ENCODE measurements at regions not wholly inside any gene's neighbourhood (a gene's known extent, or its start where the extent isn't known, plus 50 kb on each side); places are given as distances from the start of the nearest gene placed in this dataset.

DNA sequence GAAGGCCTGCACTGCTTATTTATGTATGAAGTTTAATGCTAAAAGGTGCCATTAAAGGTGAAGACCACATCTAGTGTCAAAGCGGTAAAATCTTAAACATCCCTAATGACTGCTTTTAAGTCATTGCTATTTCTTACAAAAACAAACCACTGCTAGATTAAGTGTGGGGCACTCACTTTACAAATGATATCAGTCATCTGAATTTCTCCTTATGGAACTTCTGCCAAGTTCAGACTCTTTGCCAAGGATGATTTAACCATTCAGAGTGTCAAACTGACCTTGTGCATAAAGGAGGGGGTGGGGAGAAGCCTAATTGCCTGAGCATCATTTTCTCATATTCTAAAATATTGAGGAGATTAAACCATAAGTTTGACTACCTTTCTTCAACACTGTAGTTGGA is 271.5 kb downstream of the TGFB2 start:
- TF ChIP-seq, protein P1, sequence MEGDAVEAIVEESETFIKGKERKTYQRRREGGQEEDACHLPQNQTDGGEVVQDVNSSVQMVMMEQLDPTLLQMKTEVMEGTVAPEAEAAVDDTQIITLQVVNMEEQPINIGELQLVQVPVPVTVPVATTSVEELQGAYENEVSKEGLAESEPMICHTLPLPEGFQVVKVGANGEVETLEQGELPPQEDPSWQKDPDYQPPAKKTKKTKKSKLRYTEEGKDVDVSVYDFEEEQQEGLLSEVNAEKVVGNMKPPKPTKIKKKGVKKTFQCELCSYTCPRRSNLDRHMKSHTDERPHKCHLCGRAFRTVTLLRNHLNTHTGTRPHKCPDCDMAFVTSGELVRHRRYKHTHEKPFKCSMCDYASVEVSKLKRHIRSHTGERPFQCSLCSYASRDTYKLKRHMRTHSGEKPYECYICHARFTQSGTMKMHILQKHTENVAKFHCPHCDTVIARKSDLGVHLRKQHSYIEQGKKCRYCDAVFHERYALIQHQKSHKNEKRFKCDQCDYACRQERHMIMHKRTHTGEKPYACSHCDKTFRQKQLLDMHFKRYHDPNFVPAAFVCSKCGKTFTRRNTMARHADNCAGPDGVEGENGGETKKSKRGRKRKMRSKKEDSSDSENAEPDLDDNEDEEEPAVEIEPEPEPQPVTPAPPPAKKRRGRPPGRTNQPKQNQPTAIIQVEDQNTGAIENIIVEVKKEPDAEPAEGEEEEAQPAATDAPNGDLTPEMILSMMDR (conservative IDR thresholded peaks at IDR 0.05; ENCODE audit: low read length) = no peak
- TF ChIP-seq EZH2phosphoT487 (IDR thresholded peaks at IDR 0.05; ENCODE audit: borderline replicate concordance, low read depth, low read length) = no peak

All from OCI-LY7 (cell line).